ENCODE measurements at regions not wholly inside any gene's neighbourhood (a gene's known extent, or its start where the extent isn't known, plus 50 kb on each side); places are given as distances from the start of the nearest gene placed in this dataset.

DNA sequence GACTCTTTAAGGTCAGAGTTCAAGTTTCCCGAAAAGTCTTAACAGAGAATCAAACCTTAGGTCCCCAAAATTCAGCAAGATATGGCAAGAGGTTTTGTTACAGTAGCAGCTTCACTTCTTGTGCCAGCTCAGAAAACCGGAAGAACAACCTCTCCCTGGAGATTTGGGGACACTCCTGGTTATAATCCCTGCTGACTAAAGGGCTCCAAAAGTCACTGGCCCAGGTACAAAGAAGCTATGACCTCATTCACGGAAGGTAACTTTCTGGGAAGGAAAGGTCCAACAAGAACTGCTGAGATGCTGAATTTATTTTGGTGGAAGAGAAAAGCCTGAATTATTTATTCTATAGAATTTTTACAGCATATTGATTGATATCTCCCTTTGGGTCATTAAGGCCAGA is 55.6 kb upstream of the DIO2 start:
- Histone ChIP-seq H2AFZ (ENCODE audit: low read depth, low read length, severe bottlenecking) (no peak overlapping the region), H3K27me3 (ENCODE audit: low read length) (no peaks in the 10 kb centered on the region), H3K4me2 (ENCODE audit: low read depth, low read length, poor library complexity, severe bottlenecking) (no peak overlapping the region), H3K4me3 (ENCODE audit: insufficient read depth, low read length, poor library complexity, severe bottlenecking) (no peak overlapping the region), H3K9me2 (replicated peaks; ENCODE audit: insufficient read depth, low read length) (no peaks in the 10 kb centered on the region), H3K27ac (ENCODE audit: low read depth, low read length) (no peak overlapping the region), H3F3A (ENCODE audit: insufficient read depth) (no peaks in the 10 kb centered on the region), H4K20me1 (ENCODE audit: low read depth, low read length) (no peaks in the 10 kb centered on the region), H3K79me2 (ENCODE audit: insufficient read depth, low read length) (no peaks in the 10 kb centered on the region), H3K9me3 (ENCODE audit: insufficient read depth, low read length) (no peaks in the 10 kb centered on the region), H3K9ac (ENCODE audit: low read length) (no peak overlapping the region), H3K36me3 (ENCODE audit: low read length) (no peaks in the 10 kb centered on the region)
- no peak for TF ChIP-seq EZH2phosphoT487 (conservative IDR thresholded peaks at IDR 0.05; ENCODE audit: low read length)
- TF ChIP-seq CTCF (IDR thresholded peaks at IDR 0.05; ENCODE audit: insufficient read depth, low read length, poor library complexity, severe bottlenecking): no peak

DNA sequence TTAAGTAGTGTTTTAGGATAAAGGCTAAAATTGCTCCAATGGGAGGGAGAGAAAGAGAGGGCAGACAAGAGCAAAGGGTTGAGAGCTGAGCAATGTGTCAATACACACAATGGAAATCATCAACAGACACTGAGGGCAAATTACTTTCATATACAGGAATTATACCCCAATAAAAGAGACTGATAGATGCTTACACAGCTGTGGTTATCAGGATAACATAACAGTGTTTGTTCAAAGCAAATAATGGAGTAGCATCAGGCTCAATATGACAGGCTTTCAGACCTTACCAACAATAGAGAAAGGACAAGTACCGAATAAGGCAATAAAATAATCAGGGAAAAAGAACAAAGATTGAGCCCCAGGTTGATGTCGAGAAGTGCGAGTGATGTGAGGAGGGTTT is 53.4 kb upstream of the DIO2 start:
- Histone ChIP-seq H3K27ac (ENCODE audit: low read depth, low read length) (no peak overlapping the region), H3K9me3 (ENCODE audit: insufficient read depth, low read length) (no peaks in the 10 kb centered on the region), H3K36me3 (ENCODE audit: low read length) (no peaks in the 10 kb centered on the region), H3K9ac (ENCODE audit: low read length) (no peak overlapping the region), H3K4me2 (ENCODE audit: low read depth, low read length, poor library complexity, severe bottlenecking) (no peak overlapping the region), H3K27me3 (ENCODE audit: low read length) (no peaks in the 10 kb centered on the region), H3K79me2 (ENCODE audit: insufficient read depth, low read length) (no peaks in the 10 kb centered on the region), H2AFZ (ENCODE audit: low read depth, low read length, severe bottlenecking) (no peak overlapping the region), H3K9me2 (replicated peaks; ENCODE audit: insufficient read depth, low read length) (no peaks in the 10 kb centered on the region), H4K20me1 (ENCODE audit: low read depth, low read length) (no peaks in the 10 kb centered on the region), H3K4me3 (ENCODE audit: insufficient read depth, low read length, poor library complexity, severe bottlenecking) (no peak overlapping the region), H3F3A (ENCODE audit: insufficient read depth) (no peaks in the 10 kb centered on the region)
- TF ChIP-seq CTCF (IDR thresholded peaks at IDR 0.05; ENCODE audit: insufficient read depth, low read length, poor library complexity, severe bottlenecking) (no peak), EZH2phosphoT487 (conservative IDR thresholded peaks at IDR 0.05; ENCODE audit: low read length) (no peak)
